Stomach (tissue), 8 donors: ENCODE measurements at regions not wholly inside any gene's neighbourhood (a gene's known extent, or its start where the extent isn't known, plus 50 kb on each side); places are given as distances from the start of the nearest gene placed in this dataset.
"Not testable (repeated sequence)": the region's sequence is repeated elsewhere in the genome, so short reads cannot be mapped to it uniquely, and the experiment has no call there.

Experiments
- DNase-seq, 2 donors: peaks; one replicate each; pipeline versions ENCODE4 v3.0.0 to v3.0.0-alpha.2; 2013 to 2019
- H3K27ac ChIP-seq, 5 donors: fragments of 200-600 bp in 4 of 5; sonication (generic) in 4 of 5; one replicate each; pipeline ENCODE4 v1.5.1; 2013 to 2019; ENCODE audit warnings: mild to moderate bottlenecking in 1 of 5, moderate library complexity in 1 of 5
- H3K27me3 ChIP-seq, 3 donors: fragments of 200-600 bp; sonication (generic); one replicate each; pipeline ENCODE4 v1.5.1; 2017 to 2019; ENCODE audit warnings: mixed run types in 1 of 3
- H3K36me3 ChIP-seq, 4 donors: fragments of 200-600 bp; sonication (generic); 1 replicate in 3 of 4; 2 replicates in 1 of 4; pipeline ENCODE4 v1.5.1; 2016 to 2019
- H3K4me1 ChIP-seq, 4 donors: fragments of 200-600 bp; sonication (generic); one replicate each; pipeline ENCODE4 v1.5.1; 2016 to 2019
- H3K4me3 ChIP-seq, 4 donors: fragments of 200-600 bp; sonication (generic) in 3 of 4; one replicate each; pipeline ENCODE4 v1.5.1; 2016 to 2019; ENCODE audit warnings: mild to moderate bottlenecking in 1 of 4
- H3K9me3 ChIP-seq, 4 donors: fragments of 200-600 bp; sonication (generic); one replicate each; pipeline ENCODE4 v1.5.1; 2016 to 2019
- EP300 ChIP-seq: sonication (generic); formaldehyde crosslinking; IDR thresholded peaks from one replicate; pipeline ENCODE4 v1.6.1; 2017; ENCODE audit warnings: antibody characterized with exemption
- POLR2A ChIP-seq, 4 donors: fragments of 450-650 bp; IDR thresholded peaks; one replicate each; pipeline ENCODE4 v1.6.1; 2016; ENCODE audit warnings: antibody characterized with exemption in 4 of 4, control low read depth in 2 of 4, mild to moderate bottlenecking in 1 of 4, moderate library complexity in 1 of 4
- POLR2AphosphoS5 ChIP-seq, 3 donors: sonication (generic); formaldehyde crosslinking; IDR thresholded peaks; one replicate each; pipeline ENCODE4 v1.6.1; 2016; ENCODE audit warnings: antibody characterized with exemption in 3 of 3
- WGBS, 5 donors: extraction: QIAGEN DNeasy Blood & Tissue Kit in 3 of 5; methylation state at CpG; one replicate each; pipeline versions ENCODE4 v1.1.5 to v1.1.7; 2013 to 2018; 5-methylcytosine and 5-hydroxymethylcytosine counted together
- intact Hi-C: fragments of 100-400 bp; cut with DNase I; formaldehyde crosslinking; loops from one replicate; pipeline ENCODE4 v1.15.1; 2023; ENCODE audit warnings: low total_unique reads
- TF ChIP-seq, protein P1 (sequence below), 7 experiments: fragments of 450-650 bp in 4 of 7; fragments of 200-600 bp in 3 of 7; sonication (generic) in 3 of 7; IDR thresholded peaks; one replicate each; pipeline ENCODE4 v1.5.1; 2016 to 2019; ENCODE audit warnings: antibody characterized with exemption in 7 of 7, control low read depth in 2 of 7, mild to moderate bottlenecking in 1 of 7
- donor health status: healthy with polysubstance abuse.
- donor health status: Bipolar disorder and iron deficiency.
- donor health status: healthy.

DNA sequence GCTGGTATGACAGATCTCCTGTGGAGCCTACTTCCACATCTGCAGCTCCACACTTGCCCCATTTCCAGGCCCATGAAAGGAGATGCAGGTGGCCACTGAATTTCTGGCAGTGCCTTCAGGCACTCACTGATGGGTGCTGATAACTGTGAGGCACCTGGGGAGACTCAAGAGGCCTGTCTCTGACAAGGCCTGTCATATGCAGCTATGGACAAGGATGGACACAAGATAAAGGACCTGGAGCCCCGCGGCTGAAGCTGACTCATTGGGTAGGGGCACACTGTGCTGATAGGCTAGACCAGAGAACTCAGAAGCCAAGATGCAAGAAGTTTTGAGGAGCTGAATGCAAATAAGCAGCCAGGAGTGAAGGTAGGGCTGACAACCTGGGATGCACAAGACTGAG lies 81.0 kb upstream of the LRFN2 start:
- WGBS, 5 donors, result 83 to 100% (median 93%) methylated on average over 2 of the region's 2 CpGs
- no peak overlapping the region for H3K4me3 ChIP-seq
- no peak overlapping the region for H3K27ac ChIP-seq
- H3K9me3 ChIP-seq, result peaks cover 12 to 39% (median 32%) of the 10 kb centered on the region in 4 donors
- TF ChIP-seq POLR2A (IDR thresholded peaks at IDR 0.05) (no peak), POLR2AphosphoS5 (IDR thresholded peaks at IDR 0.05) (no peak), EP300 (no peak)
- TF ChIP-seq, protein P1, sequence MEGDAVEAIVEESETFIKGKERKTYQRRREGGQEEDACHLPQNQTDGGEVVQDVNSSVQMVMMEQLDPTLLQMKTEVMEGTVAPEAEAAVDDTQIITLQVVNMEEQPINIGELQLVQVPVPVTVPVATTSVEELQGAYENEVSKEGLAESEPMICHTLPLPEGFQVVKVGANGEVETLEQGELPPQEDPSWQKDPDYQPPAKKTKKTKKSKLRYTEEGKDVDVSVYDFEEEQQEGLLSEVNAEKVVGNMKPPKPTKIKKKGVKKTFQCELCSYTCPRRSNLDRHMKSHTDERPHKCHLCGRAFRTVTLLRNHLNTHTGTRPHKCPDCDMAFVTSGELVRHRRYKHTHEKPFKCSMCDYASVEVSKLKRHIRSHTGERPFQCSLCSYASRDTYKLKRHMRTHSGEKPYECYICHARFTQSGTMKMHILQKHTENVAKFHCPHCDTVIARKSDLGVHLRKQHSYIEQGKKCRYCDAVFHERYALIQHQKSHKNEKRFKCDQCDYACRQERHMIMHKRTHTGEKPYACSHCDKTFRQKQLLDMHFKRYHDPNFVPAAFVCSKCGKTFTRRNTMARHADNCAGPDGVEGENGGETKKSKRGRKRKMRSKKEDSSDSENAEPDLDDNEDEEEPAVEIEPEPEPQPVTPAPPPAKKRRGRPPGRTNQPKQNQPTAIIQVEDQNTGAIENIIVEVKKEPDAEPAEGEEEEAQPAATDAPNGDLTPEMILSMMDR (IDR thresholded peaks at IDR 0.05), result no peak
- intact Hi-C loops, result no loop called here
- no peak for DNase-seq
- no peaks in the 10 kb centered on the region for H3K36me3 ChIP-seq
- H3K27me3 ChIP-seq, result no peaks in the 10 kb centered on the region
- H3K4me1 ChIP-seq, result no peaks in the 10 kb centered on the region

DNA sequence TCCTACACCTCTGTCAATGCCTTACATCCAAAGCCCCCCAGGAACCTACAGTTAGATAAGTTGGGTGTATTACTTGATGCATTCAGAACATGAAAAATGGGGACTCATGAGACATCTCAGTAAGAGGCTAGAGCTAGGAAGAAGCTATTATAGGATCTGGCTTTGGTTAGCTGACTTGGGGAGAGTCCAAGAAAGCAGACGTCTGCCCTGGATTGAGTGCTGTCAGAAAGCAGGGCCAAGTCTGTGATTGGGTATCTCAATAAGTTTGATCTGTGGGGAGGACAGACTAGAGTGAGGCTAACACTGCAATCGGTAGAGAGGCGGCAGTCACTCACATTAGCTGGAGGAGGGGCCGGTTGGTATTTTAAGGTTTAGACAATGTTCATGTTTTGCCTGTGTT lies 79.4 kb upstream of the LRFN2 start:
- no peaks in the 10 kb centered on the region for H3K27me3 ChIP-seq
- no peak overlapping the region for H3K27ac ChIP-seq
- intact Hi-C loops, result no loop called here
- no peaks in the 10 kb centered on the region for H3K36me3 ChIP-seq
- DNase-seq, result no peak
- H3K4me3 ChIP-seq, result no peak overlapping the region
- no peaks in the 10 kb centered on the region for H3K4me1 ChIP-seq
- WGBS, 5 donors, result 77 to 87% (median 84%) methylated on average over 4 of the region's 4 CpGs
- peaks cover 12 to 40% (median 33%) of the 10 kb centered on the region in 4 donors for H3K9me3 ChIP-seq
- TF ChIP-seq POLR2AphosphoS5 (IDR thresholded peaks at IDR 0.05), result no peak
- TF ChIP-seq POLR2A (IDR thresholded peaks at IDR 0.05), result no peak
- TF ChIP-seq, protein P1 (IDR thresholded peaks at IDR 0.05), result no peak
- no peak for TF ChIP-seq EP300

DNA sequence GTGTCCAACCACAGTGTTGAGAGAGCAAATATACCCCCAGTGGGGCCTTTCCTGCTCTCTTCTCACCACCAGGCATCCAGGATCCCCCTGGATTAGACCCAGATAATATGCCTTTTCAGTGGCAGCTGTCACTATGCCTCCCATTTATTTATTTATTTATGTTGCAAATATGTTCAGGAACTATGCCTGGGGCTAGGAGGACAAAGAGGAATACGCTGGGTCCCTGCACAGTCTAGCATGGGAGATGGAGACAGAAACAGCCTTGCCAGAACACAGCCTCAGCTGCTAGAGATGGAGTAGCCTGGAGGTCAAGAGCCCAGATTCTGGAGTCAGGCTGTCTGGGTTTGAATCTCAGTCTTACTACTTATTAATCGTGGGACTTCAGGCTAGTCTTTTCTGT lies 74.6 kb upstream of the LRFN2 start:
- WGBS, 5 donors, result 79 to 92% (median 90%) methylated on average over 2 of the region's 2 CpGs
- intact Hi-C loops, result no loop called here

DNA sequence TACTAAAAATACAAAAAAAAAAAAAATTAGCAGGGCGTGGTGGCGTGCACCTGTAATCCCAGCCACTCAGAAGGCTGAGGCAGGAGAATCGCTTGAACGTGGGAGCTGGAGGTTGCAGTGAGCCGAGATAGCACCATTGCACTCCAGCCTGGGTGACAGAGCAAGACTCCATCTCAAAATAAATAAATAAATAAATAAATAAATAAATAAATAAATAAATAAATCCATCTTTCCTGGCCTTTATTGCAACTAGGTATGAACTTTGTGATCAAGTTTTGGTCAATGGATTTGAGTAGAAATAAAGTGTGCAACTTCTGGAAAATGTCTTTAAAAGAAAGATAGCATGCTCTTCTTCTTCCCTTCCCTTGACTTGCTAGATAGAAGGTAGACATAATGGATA lies 69.6 kb upstream of the LRFN2 start:
- H3K27ac ChIP-seq, H3K27me3 ChIP-seq, H3K36me3 ChIP-seq, H3K9me3 ChIP-seq, DNase-seq, intact Hi-C loops, H3K4me1 ChIP-seq, H3K4me3 ChIP-seq: not testable (repeated sequence)
- 94 to 98% (median 95%) methylated on average over 5 of the region's 5 CpGs for WGBS, 5 donors

More for the DNA sequence above, 74.6 kb upstream of the LRFN2 start:
- DNase-seq, result no peak
- H3K27me3 ChIP-seq, result no peaks in the 10 kb centered on the region
- no peak overlapping the region for H3K4me3 ChIP-seq
- TF ChIP-seq, protein P1 (IDR thresholded peaks at IDR 0.05), result no peak
- no peak for TF ChIP-seq EP300
- no peak for TF ChIP-seq POLR2A (IDR thresholded peaks at IDR 0.05)
- no peak for TF ChIP-seq POLR2AphosphoS5 (IDR thresholded peaks at IDR 0.05)
- peaks cover 12 to 35% (median 30%) of the 10 kb centered on the region in 4 donors for H3K9me3 ChIP-seq
- no peaks in the 10 kb centered on the region for H3K4me1 ChIP-seq
- H3K27ac ChIP-seq, result no peak overlapping the region
- H3K36me3 ChIP-seq, result no peaks in the 10 kb centered on the region

DNA sequence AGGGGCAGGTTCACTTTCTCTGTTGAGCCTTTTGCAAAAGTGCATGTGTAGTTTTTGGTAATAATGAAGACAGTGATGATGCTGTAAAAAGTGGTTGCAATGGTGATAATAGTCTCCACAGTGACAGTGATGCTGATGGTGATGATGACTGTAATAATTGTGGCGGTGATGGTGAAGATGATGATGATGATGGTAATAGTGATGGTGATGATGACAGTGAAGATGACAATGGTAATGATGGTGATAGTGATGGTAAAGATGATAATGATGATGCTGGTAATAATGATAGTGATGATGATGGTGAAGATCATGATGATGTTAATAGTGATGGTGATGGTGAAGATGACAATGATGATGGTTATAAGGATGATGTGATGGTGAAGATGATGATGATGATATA lies 67.7 kb upstream of the LRFN2 start:
- intact Hi-C loops, result no loop called here
- Histone ChIP-seq H3K27ac (no peak overlapping the region), H3K36me3 (no peaks in the 10 kb centered on the region), H3K4me3 (no peak overlapping the region), H3K27me3 (peaks cover 0 to 10% (median 0%) of the 10 kb centered on the region in 3 donors), H3K9me3 (no peaks in the 10 kb centered on the region), H3K4me1 (no peaks in the 10 kb centered on the region)
- no peak for TF ChIP-seq POLR2A (IDR thresholded peaks at IDR 0.05)
- no peak for TF ChIP-seq POLR2AphosphoS5 (IDR thresholded peaks at IDR 0.05)
- TF ChIP-seq EP300, result no peak
- TF ChIP-seq, protein P1 (IDR thresholded peaks at IDR 0.05), result no peak
- DNase-seq, result no peak
- WGBS, 5 donors, result 92 to 100% (median 97%) methylated on average over 1 of the region's 1 CpG
